ENCODE measurements at regions not wholly inside any gene's neighbourhood (a gene's known extent, or its start where the extent isn't known, plus 50 kb on each side); places are given as distances from the start of the nearest gene placed in this dataset.

- no peaks in the 10 kb centered on the region for H3K9me3 ChIP-seq
- H3K4me1 ChIP-seq (ENCODE audit: low read depth), result no peaks in the 10 kb centered on the region
- no peak for DNase-seq
- H3K4me3 ChIP-seq, result no peak overlapping the region
- intact Hi-C loops (cut with DNase I, micrococcal nuclease), result no loop called here
- H3K36me3 ChIP-seq (ENCODE audit: low read depth), result no peaks in the 10 kb centered on the region
- no peak for TF ChIP-seq CTCF (IDR thresholded peaks at IDR 0.05)
- ATAC-seq, result no peak
Observed at GRCh38 chr5:144065786-144066185, 104.7 kb downstream of the YIPF5 start.

DNA sequence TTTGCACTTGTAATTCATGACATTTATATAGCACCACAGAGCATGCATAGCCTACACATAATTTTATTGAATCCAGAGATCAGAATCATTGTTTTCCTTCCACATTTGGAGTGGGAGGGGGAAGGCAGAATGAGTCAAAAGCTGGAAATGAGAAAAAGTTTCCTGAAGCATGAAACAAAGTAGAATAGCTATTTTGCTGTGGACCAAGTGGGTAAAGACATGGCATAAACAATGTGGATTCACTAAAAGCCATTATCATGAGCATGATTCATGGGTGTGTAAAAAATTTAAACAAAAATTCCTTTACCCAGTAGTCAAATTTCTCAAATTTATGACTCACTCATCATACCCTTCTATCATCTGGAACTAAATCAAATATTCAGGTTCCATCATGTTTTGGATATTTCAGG lies 97.9 kb downstream of the YIPF5 start:
- Histone ChIP-seq H3K4me3 (no peak overlapping the region), H3K36me3 (ENCODE audit: low read depth) (no peaks in the 10 kb centered on the region), H3K4me1 (ENCODE audit: low read depth) (no peaks in the 10 kb centered on the region), H3K9me3 (no peaks in the 10 kb centered on the region)
- intact Hi-C loops (cut with DNase I, micrococcal nuclease), result no loop called here
- TF ChIP-seq CTCF (IDR thresholded peaks at IDR 0.05), result no peak
- no peak for ATAC-seq
- DNase-seq, result no peak

- Histone ChIP-seq H3K36me3 (ENCODE audit: low read depth) (no peaks in the 10 kb centered on the region), H3K4me3 (no peak overlapping the region), H3K9me3 (peaks cover 22% of the 10 kb centered on the region), H3K4me1 (ENCODE audit: low read depth) (no peaks in the 10 kb centered on the region)
- no peak for ATAC-seq
- intact Hi-C loops (cut with DNase I, micrococcal nuclease), result no loop called here
- no peak for DNase-seq
- TF ChIP-seq CTCF (IDR thresholded peaks at IDR 0.05), result no peak
Observed at GRCh38 chr5:144076521-144077083, 93.9 kb downstream of the YIPF5 start.

DNA sequence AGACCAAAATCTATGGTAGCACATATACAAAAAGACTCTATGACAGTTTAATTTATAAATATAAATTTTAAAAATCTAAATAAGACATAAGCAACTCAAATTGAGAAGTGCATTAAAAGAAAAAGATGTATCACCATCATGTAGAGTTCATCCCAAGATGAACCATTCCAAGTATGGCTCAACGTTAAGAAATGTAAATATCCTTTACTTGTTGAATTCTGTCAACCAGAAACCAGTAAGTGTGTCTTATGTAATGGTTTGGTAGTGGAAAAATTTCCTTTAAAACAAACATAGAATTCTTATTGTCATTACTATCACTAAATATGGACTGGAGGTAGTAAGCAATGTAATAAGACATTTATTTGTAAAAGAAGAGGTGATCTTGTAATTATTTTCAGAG lies 87.3 kb downstream of the YIPF5 start:
- ATAC-seq (no peak), DNase-seq (no peak)
- no peak for TF ChIP-seq CTCF (IDR thresholded peaks at IDR 0.05)
- Histone ChIP-seq H3K4me3 (no peak overlapping the region), H3K9me3 (peaks cover 28% of the 10 kb centered on the region), H3K36me3 (ENCODE audit: low read depth) (no peaks in the 10 kb centered on the region), H3K4me1 (ENCODE audit: low read depth) (no peaks in the 10 kb centered on the region)
- intact Hi-C loops (cut with DNase I, micrococcal nuclease), result no loop called here

- intact Hi-C loops (cut with DNase I, micrococcal nuclease), result no loop called here
- TF ChIP-seq CTCF (IDR thresholded peaks at IDR 0.05), result no peak
- Histone ChIP-seq H3K36me3 (ENCODE audit: low read depth) (no peaks in the 10 kb centered on the region), H3K9me3 (peaks cover 22% of the 10 kb centered on the region), H3K4me3 (no peak overlapping the region), H3K4me1 (ENCODE audit: low read depth) (no peaks in the 10 kb centered on the region)
- DNase-seq (no peak), ATAC-seq (no peak)
Observed at GRCh38 chr5:144084971-144085370, 85.5 kb downstream of the YIPF5 start.

GRCh38 chr5:144085381-144085780 lies 85.1 kb downstream of the YIPF5 start:
- H3K36me3 ChIP-seq (ENCODE audit: low read depth), result no peaks in the 10 kb centered on the region
- peaks cover 18% of the 10 kb centered on the region for H3K9me3 ChIP-seq
- no peak for TF ChIP-seq CTCF (IDR thresholded peaks at IDR 0.05)
- no peak for ATAC-seq
- intact Hi-C loops (cut with DNase I, micrococcal nuclease), result no loop called here
- no peaks in the 10 kb centered on the region for H3K4me1 ChIP-seq (ENCODE audit: low read depth)
- no peak overlapping the region for H3K4me3 ChIP-seq
- no peak for DNase-seq

All from mucosa of descending colon (tissue), 3 donors.